GM21576 (cell line): ENCODE measurements at regions not wholly inside any gene's neighbourhood (a gene's known extent, or its start where the extent isn't known, plus 50 kb on each side); places are given as distances from the start of the nearest gene placed in this dataset.
"Not testable (repeated sequence)": the region's sequence is repeated elsewhere in the genome, so short reads cannot be mapped to it uniquely, and the experiment has no call there.

Experiments
- ATAC-seq: cut with Tn5 transposase; IDR thresholded peaks from one replicate; pipeline ENCODE4 v1.9.1; 2021; ENCODE audit warnings: mild to moderate bottlenecking, moderate library complexity; ENCODE audit not compliant: unreplicated experiment

- no peak for ATAC-seq
Measured at GRCh38 chrX:38937926-38938325, 136.7 kb downstream of the MID1IP1 start.

- no peak for ATAC-seq
Measured at GRCh38 chrX:38939067-38939466, 137.8 kb downstream of the MID1IP1 start.

- no peak for ATAC-seq
Measured at GRCh38 chrX:38940547-38940946, 139.3 kb downstream of the MID1IP1 start.

GRCh38 chrX:38941675-38942074 lies 140.4 kb downstream of the MID1IP1 start:
- ATAC-seq = no peak

- ATAC-seq = no peak
Measured at GRCh38 chrX:38943120-38943519, 141.9 kb downstream of the MID1IP1 start.

GRCh38 chrX:38948046-38948445 lies 146.8 kb downstream of the MID1IP1 start:
- no peak for ATAC-seq

GRCh38 chrX:38954520-38954919 lies 153.3 kb downstream of the MID1IP1 start:
- no peak for ATAC-seq

- no peak for ATAC-seq
Measured at GRCh38 chrX:38959736-38960135, 158.5 kb downstream of the MID1IP1 start.

GRCh38 chrX:38960137-38960536 lies 158.9 kb downstream of the MID1IP1 start:
- ATAC-seq = no peak

- ATAC-seq = no peak
Measured at GRCh38 chrX:38961936-38962335, 160.7 kb downstream of the MID1IP1 start.

- not testable (repeated sequence) for ATAC-seq
Measured at GRCh38 chrX:38963244-38963643, 162.0 kb downstream of the MID1IP1 start.

GRCh38 chrX:38965888-38966287 lies 164.6 kb downstream of the MID1IP1 start:
- no peak for ATAC-seq

GRCh38 chrX:38968344-38969216 lies 167.3 kb downstream of the MID1IP1 start:
- ATAC-seq = no peak

- peak; percentile 56 for ATAC-seq
Measured at GRCh38 chrX:38970074-38970473, 168.8 kb downstream of the MID1IP1 start.

- no peak for ATAC-seq
Measured at GRCh38 chrX:38970845-38971244, 169.6 kb downstream of the MID1IP1 start.

- ATAC-seq = no peak
Measured at GRCh38 chrX:38973322-38973721, 172.1 kb downstream of the MID1IP1 start.

- no peak for ATAC-seq
Measured at GRCh38 chrX:38974542-38974941, 173.3 kb downstream of the MID1IP1 start.

GRCh38 chrX:38975368-38975942 lies 174.2 kb downstream of the MID1IP1 start:
- no peak for ATAC-seq

- ATAC-seq = no peak
Measured at GRCh38 chrX:38982370-38982769, 181.1 kb downstream of the MID1IP1 start.

GRCh38 chrX:38982843-38983242 lies 181.6 kb downstream of the MID1IP1 start:
- ATAC-seq = no peak

GRCh38 chrX:38985375-38985774 lies 184.1 kb downstream of the MID1IP1 start:
- no peak for ATAC-seq

GRCh38 chrX:38985945-38986344 lies 184.7 kb downstream of the MID1IP1 start:
- no peak for ATAC-seq
